IgD-negative memory B cell (primary cell): ENCODE measurements at regions not wholly inside any gene's neighbourhood (a gene's known extent, or its start where the extent isn't known, plus 50 kb on each side); places are given as distances from the start of the nearest gene placed in this dataset.

Source experiments
- H3K27ac Mint-ChIP-seq, 3 donors: one replicate each; pipeline ENCODE4 v1.8.0; 2020 to 2022; ENCODE audit warnings: mild to moderate bottlenecking in 3 of 3, mixed read lengths in 3 of 3, moderate library complexity in 1 of 3
- H3K27me3 Mint-ChIP-seq: one replicate; pipeline ENCODE4 v1.8.0; 2021; ENCODE audit warnings: mixed read lengths
- H3K36me3 Mint-ChIP-seq: one replicate; pipeline ENCODE4 v1.8.0; 2020; ENCODE audit warnings: mild to moderate bottlenecking, mixed read lengths
- H3K4me1 Mint-ChIP-seq, 3 donors: one replicate each; pipeline ENCODE4 v1.8.0; 2020 to 2022; ENCODE audit warnings: mixed read lengths in 3 of 3, mild to moderate bottlenecking in 1 of 3
- H3K4me3 Mint-ChIP-seq, 4 donors: one replicate each; pipeline ENCODE4 v1.8.0; 2020 to 2022; ENCODE audit warnings: mild to moderate bottlenecking in 4 of 4, mixed read lengths in 4 of 4, moderate library complexity in 3 of 4
- H3K9me3 Mint-ChIP-seq, 3 donors: one replicate each; pipeline ENCODE4 v1.8.0; 2020 to 2021; ENCODE audit warnings: mixed read lengths in 3 of 3, mild to moderate bottlenecking in 1 of 3

GRCh38 chr5:92922231-92922967 lies 658.6 kb downstream of the NR2F1-AS1 start:
- Mint-ChIP-seq H3K27ac (no peak overlapping the region), H3K4me1 (no peaks in the 10 kb centered on the region), H3K9me3 (peaks cover under 1 to 4% (median 3%) of the 10 kb centered on the region in 3 donors), H3K27me3 (no peaks in the 10 kb centered on the region), H3K4me3 (no peak overlapping the region), H3K36me3 (no peaks in the 10 kb centered on the region)

- Mint-ChIP-seq H3K36me3 (no peaks in the 10 kb centered on the region), H3K9me3 (peaks cover 0 to 4% (median 2%) of the 10 kb centered on the region in 3 donors), H3K4me3 (no peak overlapping the region), H3K27me3 (no peaks in the 10 kb centered on the region), H3K27ac (no peak overlapping the region), H3K4me1 (no peaks in the 10 kb centered on the region)
Observed at GRCh38 chr5:92917044-92917443, 664.0 kb downstream of the NR2F1-AS1 start.

- Mint-ChIP-seq H3K9me3 (peaks cover 0 to 2% (median 2%) of the 10 kb centered on the region in 3 donors), H3K4me3 (peak overlapping the region in 1 of 4 donors; percentile 47), H3K27me3 (no peaks in the 10 kb centered on the region), H3K36me3 (no peaks in the 10 kb centered on the region), H3K4me1 (no peaks in the 10 kb centered on the region), H3K27ac (no peak overlapping the region)
Observed at GRCh38 chr5:92916036-92916435, 665.0 kb downstream of the NR2F1-AS1 start.

GRCh38 chr5:92912283-92912682 lies 668.7 kb downstream of the NR2F1-AS1 start:
- Mint-ChIP-seq H3K27me3 (no peaks in the 10 kb centered on the region), H3K4me3 (no peak overlapping the region), H3K27ac (no peak overlapping the region)

GRCh38 chr5:92911851-92912250 lies 669.2 kb downstream of the NR2F1-AS1 start:
- H3K4me1 Mint-ChIP-seq = no peaks in the 10 kb centered on the region
- H3K27ac Mint-ChIP-seq = no peak overlapping the region
- peaks cover 0 to 2% (median 0%) of the 10 kb centered on the region in 3 donors for H3K9me3 Mint-ChIP-seq
- H3K4me3 Mint-ChIP-seq = no peak overlapping the region
- no peaks in the 10 kb centered on the region for H3K27me3 Mint-ChIP-seq
- H3K36me3 Mint-ChIP-seq = no peaks in the 10 kb centered on the region

More at GRCh38 chr5:92912283-92912682, 668.7 kb downstream of the NR2F1-AS1 start:
- no peaks in the 10 kb centered on the region for H3K4me1 Mint-ChIP-seq
- H3K36me3 Mint-ChIP-seq = no peaks in the 10 kb centered on the region
- H3K9me3 Mint-ChIP-seq = peaks cover 0 to 2% (median 0%) of the 10 kb centered on the region in 3 donors

- Mint-ChIP-seq H3K36me3 (no peaks in the 10 kb centered on the region), H3K4me1 (no peaks in the 10 kb centered on the region), H3K27me3 (no peaks in the 10 kb centered on the region), H3K27ac (no peak overlapping the region), H3K4me3 (no peak overlapping the region), H3K9me3 (peaks cover 0 to 2% (median 0%) of the 10 kb centered on the region in 3 donors)
Observed at GRCh38 chr5:92911293-92911692, 669.7 kb downstream of the NR2F1-AS1 start.

- Mint-ChIP-seq H3K9me3 (peaks cover 0 to 6% (median 0%) of the 10 kb centered on the region in 3 donors), H3K36me3 (peaks cover 2% of the 10 kb centered on the region), H3K4me3 (no peak overlapping the region), H3K4me1 (no peaks in the 10 kb centered on the region), H3K27ac (no peak overlapping the region), H3K27me3 (no peaks in the 10 kb centered on the region)
Observed at GRCh38 chr5:92909602-92909962, 671.4 kb downstream of the NR2F1-AS1 start.

GRCh38 chr5:92908952-92909601 lies 671.9 kb downstream of the NR2F1-AS1 start:
- no peaks in the 10 kb centered on the region for H3K27me3 Mint-ChIP-seq
- H3K27ac Mint-ChIP-seq = no peak overlapping the region
- H3K9me3 Mint-ChIP-seq = peaks cover 0 to 6% (median 0%) of the 10 kb centered on the region in 3 donors
- H3K4me1 Mint-ChIP-seq = no peaks in the 10 kb centered on the region
- peaks cover 2% of the 10 kb centered on the region for H3K36me3 Mint-ChIP-seq
- H3K4me3 Mint-ChIP-seq = no peak overlapping the region

GRCh38 chr5:92907938-92908606 lies 672.9 kb downstream of the NR2F1-AS1 start:
- no peaks in the 10 kb centered on the region for H3K27me3 Mint-ChIP-seq
- H3K4me1 Mint-ChIP-seq = no peaks in the 10 kb centered on the region
- no peak overlapping the region for H3K4me3 Mint-ChIP-seq
- peaks cover 0 to 3% (median 0%) of the 10 kb centered on the region in 3 donors for H3K9me3 Mint-ChIP-seq
- H3K36me3 Mint-ChIP-seq = peaks cover 2% of the 10 kb centered on the region
- no peak overlapping the region for H3K27ac Mint-ChIP-seq

- Mint-ChIP-seq H3K36me3 (peaks cover 2% of the 10 kb centered on the region), H3K9me3 (peaks cover 0 to 3% (median 0%) of the 10 kb centered on the region in 3 donors), H3K4me3 (no peak overlapping the region), H3K4me1 (no peaks in the 10 kb centered on the region), H3K27ac (no peak overlapping the region), H3K27me3 (no peaks in the 10 kb centered on the region)
Observed at GRCh38 chr5:92906798-92907376, 674.1 kb downstream of the NR2F1-AS1 start.

- H3K27me3 Mint-ChIP-seq = no peaks in the 10 kb centered on the region
- no peak overlapping the region for H3K4me3 Mint-ChIP-seq
- H3K36me3 Mint-ChIP-seq = peaks cover 2% of the 10 kb centered on the region
- H3K27ac Mint-ChIP-seq = no peak overlapping the region
- H3K9me3 Mint-ChIP-seq = peaks cover 0 to 3% (median 2%) of the 10 kb centered on the region in 3 donors
- no peaks in the 10 kb centered on the region for H3K4me1 Mint-ChIP-seq
Observed at GRCh38 chr5:92904021-92904420, 677.0 kb downstream of the NR2F1-AS1 start.

GRCh38 chr5:92899611-92900010 lies 681.4 kb downstream of the NR2F1-AS1 start:
- Mint-ChIP-seq H3K36me3 (no peaks in the 10 kb centered on the region), H3K27ac (no peak overlapping the region), H3K9me3 (peaks cover 0 to 3% (median 0%) of the 10 kb centered on the region in 3 donors), H3K27me3 (no peaks in the 10 kb centered on the region), H3K4me3 (no peak overlapping the region), H3K4me1 (no peaks in the 10 kb centered on the region)

- Mint-ChIP-seq H3K27me3 (no peaks in the 10 kb centered on the region), H3K36me3 (no peaks in the 10 kb centered on the region), H3K27ac (no peak overlapping the region), H3K4me1 (no peaks in the 10 kb centered on the region), H3K9me3 (peaks cover 0 to 3% (median 0%) of the 10 kb centered on the region in 3 donors), H3K4me3 (no peak overlapping the region)
Observed at GRCh38 chr5:92896722-92897121, 684.3 kb downstream of the NR2F1-AS1 start.

- Mint-ChIP-seq H3K27ac (no peak overlapping the region), H3K36me3 (no peaks in the 10 kb centered on the region), H3K4me3 (no peak overlapping the region), H3K27me3 (no peaks in the 10 kb centered on the region), H3K9me3 (peaks cover 0 to 4% (median 3%) of the 10 kb centered on the region in 3 donors), H3K4me1 (no peaks in the 10 kb centered on the region)
Observed at GRCh38 chr5:92890841-92891244, 690.2 kb downstream of the NR2F1-AS1 start.

GRCh38 chr5:92889140-92889539 lies 691.9 kb downstream of the NR2F1-AS1 start:
- Mint-ChIP-seq H3K4me3 (no peak overlapping the region), H3K27me3 (no peaks in the 10 kb centered on the region), H3K36me3 (no peaks in the 10 kb centered on the region), H3K9me3 (peaks cover 0 to 4% (median 2%) of the 10 kb centered on the region in 3 donors), H3K4me1 (no peaks in the 10 kb centered on the region), H3K27ac (peak overlapping the region in 1 of 3 donors; percentile 9)
